NCI-H82 (cell line): ENCODE measurements at regions not wholly inside any gene's neighbourhood (a gene's known extent, or its start where the extent isn't known, plus 50 kb on each side); places are given as distances from the start of the nearest gene placed in this dataset.

Source experiments
- DNase-seq: peaks from one replicate; lab custom pipeline; 2025; lab: John Stamatoyannopoulos, UW

- no peak for DNase-seq
Observed at GRCh38 chr14:38774162-38774561, 328.9 kb downstream of the SEC23A start.

GRCh38 chr14:38770251-38770650 is 332.8 kb downstream of the SEC23A start:
- no peak for DNase-seq

DNA sequence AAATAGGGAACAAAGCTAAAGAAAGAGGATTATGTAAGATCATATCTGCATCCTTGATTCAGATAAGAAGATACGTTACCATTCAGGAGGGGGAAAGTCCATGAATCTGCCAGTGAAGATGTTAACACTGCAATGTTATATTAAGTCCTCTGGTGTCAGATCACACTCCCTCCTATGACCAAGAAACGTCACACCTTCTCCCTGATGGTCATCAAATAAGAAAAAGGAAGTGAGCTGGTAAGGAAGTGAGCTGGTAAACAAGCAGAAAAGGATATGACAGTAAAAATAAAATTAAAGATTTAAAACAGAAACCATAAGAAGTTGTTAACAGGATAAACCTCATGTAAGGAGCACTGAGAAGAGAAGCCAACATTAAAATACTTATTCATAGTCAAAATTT is 340.2 kb downstream of the SEC23A start:
- DNase-seq = no peak

DNA sequence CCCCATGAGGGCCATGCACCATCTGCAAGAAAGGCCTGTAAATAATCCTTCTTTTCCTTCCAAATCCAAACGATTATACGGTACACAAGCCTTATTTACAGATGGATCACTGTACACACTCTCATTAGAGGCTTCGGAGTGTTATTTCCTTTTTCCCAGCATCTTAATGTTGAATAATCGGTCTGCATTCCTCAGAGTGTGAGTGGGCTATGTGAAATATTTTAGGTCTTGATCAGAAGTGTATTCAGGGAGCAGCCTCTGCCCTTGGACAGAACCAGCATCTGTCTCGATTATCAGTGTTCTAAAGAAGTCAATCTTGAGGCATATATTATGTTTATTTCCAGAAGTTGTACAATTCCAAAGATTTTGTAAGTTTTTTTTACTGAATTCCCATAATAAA is 340.6 kb downstream of the SEC23A start:
- DNase-seq = peak; percentile 22

- DNase-seq = no peak
Observed at GRCh38 chr14:38761033-38761432, 342.0 kb downstream of the SEC23A start.

- no peak for DNase-seq
Observed at GRCh38 chr14:38758661-38759060, 344.4 kb downstream of the SEC23A start.

DNA sequence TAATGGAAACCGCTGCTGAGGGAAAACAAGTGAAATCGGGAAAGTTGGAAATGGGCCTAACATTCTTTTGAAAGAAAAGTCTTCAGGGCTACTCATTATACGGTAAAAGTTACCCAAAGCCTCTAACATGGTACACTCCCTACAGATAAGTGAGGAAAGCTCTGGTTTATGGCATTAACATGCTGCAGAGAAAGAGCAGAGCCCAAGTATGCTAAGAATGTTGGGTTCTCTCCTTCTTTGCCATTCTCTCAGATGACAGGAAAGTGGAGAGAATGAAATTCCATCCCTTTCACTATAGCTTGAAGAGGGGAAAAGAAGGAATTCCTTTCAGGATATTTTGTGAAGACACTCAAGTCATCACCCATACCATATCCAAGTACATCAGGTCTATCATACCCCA is 348.0 kb downstream of the SEC23A start:
- DNase-seq = no peak

DNA sequence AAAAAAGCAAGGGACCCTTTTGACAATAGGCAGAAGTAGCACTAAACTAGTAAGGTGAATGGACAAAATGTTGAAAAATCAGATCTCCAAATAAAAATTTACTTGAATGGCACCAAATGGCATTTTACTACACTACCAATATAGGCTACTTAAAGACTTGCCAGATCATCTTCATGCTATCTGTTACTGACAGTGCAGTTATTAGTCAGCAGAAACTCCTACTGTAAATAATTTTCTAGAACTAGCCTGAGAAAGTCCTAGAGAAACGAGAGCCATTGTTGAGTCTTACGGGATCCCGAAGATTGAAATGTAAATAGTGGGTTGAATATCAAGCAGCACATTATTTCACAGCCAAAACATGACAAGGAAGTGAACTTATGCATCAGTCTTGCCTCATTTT is 350.3 kb downstream of the SEC23A start:
- DNase-seq = no peak

DNA sequence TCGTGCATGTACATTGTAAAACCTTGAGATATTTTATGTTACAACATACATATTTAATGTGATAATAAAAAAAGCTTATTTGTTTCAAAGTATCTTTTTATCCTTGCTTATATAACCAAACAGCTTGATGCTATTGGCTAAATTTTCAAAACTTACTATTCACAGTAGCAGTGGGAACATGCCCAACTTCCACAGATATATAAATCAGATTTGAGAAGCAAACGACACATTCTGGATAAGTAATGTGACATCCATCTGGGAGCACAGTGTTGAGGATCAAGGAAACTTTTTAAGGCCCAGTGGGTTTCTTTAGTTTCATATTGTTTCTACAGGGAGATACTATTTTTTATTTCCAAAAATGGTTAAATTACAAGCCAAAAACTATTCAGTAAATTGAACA is 350.7 kb downstream of the SEC23A start:
- DNase-seq = no peak

- no peak for DNase-seq
Observed at GRCh38 chr14:38751459-38751858, 351.6 kb downstream of the SEC23A start.

GRCh38 chr14:38749936-38750335 is 353.1 kb downstream of the SEC23A start:
- no peak for DNase-seq

DNA sequence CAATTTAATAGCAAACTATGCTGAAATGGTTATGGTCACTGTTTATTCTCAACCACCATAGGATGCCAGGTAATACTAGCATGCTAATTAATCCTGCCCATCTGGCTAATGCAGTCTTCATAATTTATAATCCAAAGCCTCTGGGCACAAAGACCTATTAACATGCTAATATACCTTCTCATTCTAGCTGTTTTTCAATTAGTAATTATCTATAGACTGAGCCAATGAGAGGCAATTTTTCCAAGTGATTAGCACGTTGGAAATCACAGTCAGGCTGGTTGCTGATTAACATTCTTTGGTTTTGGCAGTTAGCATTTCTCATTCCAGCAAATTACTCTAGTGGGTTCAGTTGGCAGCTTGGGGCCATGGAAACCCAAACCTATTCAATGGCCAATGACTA is 357.2 kb downstream of the SEC23A start:
- peak; percentile 70 for DNase-seq

DNA sequence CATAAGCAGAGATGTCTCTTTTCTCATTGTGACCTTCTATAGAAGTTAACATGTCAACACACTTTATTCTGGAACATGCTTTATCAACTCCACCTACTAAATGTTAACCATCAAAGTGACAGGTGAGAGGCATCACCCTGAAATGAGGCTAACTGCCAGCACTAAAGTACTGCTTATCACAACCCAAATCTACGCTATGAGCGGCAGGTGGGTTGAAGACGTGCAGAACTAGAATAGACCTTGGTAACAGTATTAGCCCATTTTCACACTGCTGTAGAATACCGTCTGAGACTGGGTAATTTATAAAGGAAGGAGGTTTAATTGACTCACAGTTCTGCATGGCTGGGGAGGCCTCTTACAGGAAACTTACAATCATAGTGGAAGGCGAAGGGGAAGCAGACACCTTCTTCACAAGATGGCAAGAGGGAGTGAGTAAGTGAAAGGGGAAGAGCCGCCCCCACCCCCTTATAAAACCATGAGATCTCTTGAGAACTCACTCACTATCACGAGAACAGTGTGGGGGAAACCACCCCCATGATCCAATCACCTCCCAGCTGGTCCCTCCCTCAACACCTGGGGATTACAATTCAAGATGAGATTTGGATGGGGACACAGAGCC is 359.0 kb downstream of the SEC23A start:
- peak; percentile 61 for DNase-seq

DNA sequence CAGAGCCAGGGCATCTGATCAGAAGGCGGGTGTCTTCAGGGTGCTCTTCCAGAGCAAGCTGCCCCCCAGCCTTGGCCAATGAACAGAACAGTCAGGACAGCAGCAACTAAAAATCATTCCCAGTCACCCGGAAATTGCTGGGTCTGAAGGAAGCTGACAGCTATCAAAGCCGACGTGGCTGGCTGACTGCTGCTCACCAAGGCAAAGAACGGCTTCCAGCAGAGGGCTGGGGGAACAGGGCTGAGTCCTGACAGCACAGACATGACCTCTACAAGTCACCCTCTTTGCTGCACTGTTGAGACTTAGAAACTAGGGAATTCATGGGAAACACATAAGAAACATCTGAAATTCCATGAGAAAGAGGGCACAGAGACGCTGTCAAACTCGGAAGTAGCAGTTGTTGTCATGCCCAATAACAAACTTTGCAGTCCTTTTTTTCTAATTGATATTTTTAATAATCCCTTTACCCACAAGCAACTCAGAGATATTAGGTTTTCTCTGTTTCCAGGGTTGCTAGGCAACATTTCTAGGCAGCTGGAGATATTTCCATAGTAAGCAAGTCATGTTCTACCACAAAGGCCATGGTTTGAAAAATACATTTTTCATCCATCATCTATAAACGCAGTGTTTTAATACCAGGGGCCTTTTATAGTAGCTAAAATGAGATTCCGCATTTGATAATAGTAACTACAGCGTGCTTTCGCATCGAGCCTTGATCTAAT is 365.2 kb downstream of the SEC23A start:
- no peak for DNase-seq

DNA sequence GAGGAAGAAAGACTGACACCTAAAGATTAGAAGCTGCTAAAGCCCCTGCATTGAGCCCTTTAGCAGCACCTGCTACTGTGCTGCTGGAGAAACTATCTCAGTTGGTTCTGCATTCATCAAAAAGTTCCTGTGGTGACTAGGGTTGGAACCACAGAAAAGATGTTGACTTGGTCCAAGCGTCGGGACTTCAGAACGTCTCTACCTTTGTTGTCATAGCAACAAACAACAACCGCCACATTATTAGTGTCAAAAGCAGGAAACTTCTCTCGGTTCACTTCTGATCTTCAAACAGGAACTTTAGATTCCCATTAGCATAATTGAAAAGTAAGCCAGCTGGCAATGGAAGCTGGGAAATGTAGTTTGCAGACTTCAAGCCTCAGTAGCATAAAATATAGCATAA is 368.0 kb downstream of the SEC23A start:
- no peak for DNase-seq

GRCh38 chr14:38731962-38732361 is 371.1 kb downstream of the SEC23A start:
- DNase-seq = no peak

DNA sequence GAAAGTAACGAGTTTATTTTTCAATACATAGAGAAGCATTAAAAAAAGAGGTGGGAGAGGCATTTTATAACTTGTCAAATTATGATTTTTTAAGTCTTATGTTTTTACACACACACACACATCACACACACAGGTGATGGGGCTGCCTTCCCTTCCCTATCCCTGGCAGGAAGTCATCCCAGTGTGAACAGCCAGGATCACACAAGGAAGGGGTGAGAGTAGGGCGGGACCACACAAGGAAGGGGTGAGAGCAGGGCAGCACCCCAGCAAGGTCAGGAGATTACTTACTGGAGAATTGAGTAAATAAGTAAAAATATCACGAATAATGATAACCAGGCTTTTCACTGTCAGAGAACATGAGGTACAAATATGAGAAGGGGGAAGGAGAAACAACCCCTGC is 372.6 kb downstream of the SEC23A start:
- no peak for DNase-seq

GRCh38 chr14:38727731-38728130 is 375.3 kb downstream of the SEC23A start:
- DNase-seq = no peak

DNA sequence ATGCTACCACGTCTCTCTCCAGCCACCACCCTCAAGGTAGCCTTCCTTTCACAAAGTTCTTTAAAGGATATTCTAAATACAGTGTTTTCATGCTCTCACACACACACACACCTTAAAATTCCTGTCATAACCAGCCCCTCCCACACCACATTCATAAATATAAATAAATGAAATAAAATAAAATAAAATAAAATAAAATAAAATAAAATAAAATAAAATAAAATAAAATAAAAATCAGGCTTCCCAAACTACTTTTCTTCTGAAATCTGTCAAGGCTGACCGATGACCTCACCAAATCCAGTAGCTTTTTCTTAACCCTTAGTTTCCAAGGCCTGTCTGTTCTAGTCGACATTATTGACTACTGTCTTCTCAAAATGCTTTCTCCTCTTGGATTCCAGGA is 378.4 kb downstream of the SEC23A start:
- DNase-seq = no peak

DNA sequence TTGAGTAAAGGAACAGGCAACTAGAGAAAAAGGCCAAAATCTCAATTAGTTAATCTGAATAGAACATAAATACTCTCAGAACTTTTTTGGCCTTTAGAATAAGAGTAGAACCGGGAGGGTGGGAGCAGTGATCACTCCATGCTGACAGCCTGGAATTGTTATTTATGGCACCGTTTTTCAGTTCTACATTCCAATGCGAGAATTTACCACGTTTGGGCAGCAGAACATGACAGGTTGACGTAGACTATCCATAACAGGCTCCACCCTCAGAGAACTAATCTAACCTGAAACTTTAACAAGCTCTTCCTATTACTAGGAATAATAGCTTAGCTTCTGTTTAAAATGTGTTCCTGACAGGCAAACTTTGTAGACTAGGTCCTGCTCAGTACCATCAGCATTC is 379.1 kb downstream of the SEC23A start:
- DNase-seq = no peak

DNA sequence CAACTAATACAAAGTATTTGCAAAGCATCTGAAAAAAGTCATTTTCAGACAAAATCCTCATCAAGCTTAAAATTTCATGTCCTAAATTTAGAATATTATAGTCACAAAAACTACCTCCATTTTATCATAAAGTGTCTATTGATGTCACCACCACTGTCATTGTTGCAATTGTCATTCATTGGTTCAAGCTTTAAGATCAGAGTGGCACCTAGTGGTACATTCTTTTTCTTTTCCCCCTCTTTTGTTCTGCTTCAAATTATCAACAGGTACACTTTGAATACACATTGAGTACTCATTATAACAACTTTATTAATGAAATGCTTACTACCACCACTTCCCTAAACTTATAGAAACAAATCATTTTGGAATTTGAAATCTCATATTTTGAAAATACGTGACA is 379.8 kb downstream of the SEC23A start:
- no peak for DNase-seq

DNA sequence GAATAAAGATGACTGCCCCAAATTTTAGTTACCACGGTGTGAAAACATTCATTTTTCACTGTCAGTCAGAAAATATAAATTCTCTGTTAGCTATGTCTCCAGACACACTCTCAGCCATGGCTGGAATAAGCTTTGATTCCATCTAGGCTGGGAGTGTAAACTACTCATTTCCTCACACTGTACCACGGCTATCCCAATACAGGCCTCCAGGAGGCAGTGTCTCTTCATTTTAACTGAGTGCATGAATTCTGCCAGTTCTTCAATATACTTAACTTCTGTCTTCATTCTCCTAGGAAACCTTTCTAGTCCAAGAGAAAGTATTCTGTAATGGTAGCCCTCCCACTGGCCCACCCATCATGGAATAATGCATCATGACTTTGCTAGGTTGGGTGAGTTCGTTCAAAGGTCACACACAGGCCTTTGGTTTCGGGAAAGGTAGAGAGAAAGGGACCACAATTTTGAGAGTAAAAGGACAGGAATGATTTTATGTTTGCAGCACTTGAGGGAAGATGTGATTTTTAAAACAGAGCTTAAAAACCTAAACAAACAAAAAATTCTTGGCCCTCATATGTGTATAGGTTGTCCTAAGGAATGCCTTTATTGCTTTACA is 381.1 kb downstream of the SEC23A start:
- DNase-seq = peak; percentile 74

DNA sequence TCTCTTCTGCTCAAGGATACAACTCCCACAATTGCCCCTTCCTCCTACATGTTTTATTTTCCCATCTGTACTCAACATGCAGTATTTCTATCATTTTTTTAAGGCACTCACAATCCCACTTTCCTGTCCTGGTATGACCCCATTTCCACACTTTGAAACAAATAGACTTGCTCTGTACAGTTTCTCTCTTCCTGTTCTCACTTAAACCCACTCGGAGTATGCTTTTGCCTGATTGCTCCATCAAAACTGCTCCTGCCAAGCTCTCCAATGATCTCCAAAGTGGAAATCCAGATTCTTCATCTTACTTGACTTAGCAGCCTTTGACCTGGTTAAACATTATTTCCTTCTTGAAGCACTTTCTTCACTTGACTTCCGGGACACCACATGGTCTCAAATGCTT is 384.5 kb downstream of the SEC23A start:
- DNase-seq = no peak

GRCh38 chr14:38716926-38717325 is 386.1 kb downstream of the SEC23A start:
- DNase-seq = no peak
